NCI-H82 treated with DMSO at 0.1 percent for 48 hours (cell line): ENCODE measurements at regions not wholly inside any gene's neighbourhood (a gene's known extent, or its start where the extent isn't known, plus 50 kb on each side); places are given as distances from the start of the nearest gene placed in this dataset.
"Not testable (repeated sequence)": the region's sequence is repeated elsewhere in the genome, so short reads cannot be mapped to it uniquely, and the experiment has no call there.

Source experiments
- DNase-seq: peaks from one replicate; lab custom pipeline; 2025; ENCODE audit not compliant: unreplicated experiment; lab: John Stamatoyannopoulos, UW

GRCh38 chr21:35197992-35198431, 148.9 kb upstream of the RUNX1 start:
- DNase-seq: no peak

GRCh38 chr21:35197191-35197590, 148.1 kb upstream of the RUNX1 start:
- DNase-seq: no peak

GRCh38 chr21:35196128-35196527, 147.0 kb upstream of the RUNX1 start:
- DNase-seq: no peak

GRCh38 chr21:35195232-35195631, 146.1 kb upstream of the RUNX1 start:
- no peak for DNase-seq

GRCh38 chr21:35191754-35192153, 142.7 kb upstream of the RUNX1 start:
- DNase-seq: no peak

- DNase-seq: no peak
Measured at GRCh38 chr21:35191128-35191527, 142.0 kb upstream of the RUNX1 start.

GRCh38 chr21:35190201-35190701, 141.1 kb upstream of the RUNX1 start:
- no peak for DNase-seq

GRCh38 chr21:35189077-35189863, 140.2 kb upstream of the RUNX1 start:
- no peak for DNase-seq

- DNase-seq: not testable (repeated sequence)
Measured at GRCh38 chr21:35183389-35183788, 134.3 kb upstream of the RUNX1 start.

- DNase-seq: no peak
Measured at GRCh38 chr21:35179990-35180540, 131.0 kb upstream of the RUNX1 start.

GRCh38 chr21:35178827-35179226, 129.7 kb upstream of the RUNX1 start:
- DNase-seq: no peak

- DNase-seq: no peak
Measured at GRCh38 chr21:35178098-35178497, 129.0 kb upstream of the RUNX1 start.

- DNase-seq: no peak
Measured at GRCh38 chr21:35172231-35172630, 123.1 kb upstream of the RUNX1 start.

- DNase-seq: no peak
Measured at GRCh38 chr21:35171385-35171784, 122.3 kb upstream of the RUNX1 start.

GRCh38 chr21:35170818-35171217, 121.7 kb upstream of the RUNX1 start:
- DNase-seq: no peak

GRCh38 chr21:35170244-35170643, 121.1 kb upstream of the RUNX1 start:
- no peak for DNase-seq

- no peak for DNase-seq
Measured at GRCh38 chr21:35169574-35169973, 120.5 kb upstream of the RUNX1 start.

- no peak for DNase-seq
Measured at GRCh38 chr21:35168735-35169134, 119.6 kb upstream of the RUNX1 start.

- no peak for DNase-seq
Measured at GRCh38 chr21:35164971-35165483, 115.9 kb upstream of the RUNX1 start.

- no peak for DNase-seq
Measured at GRCh38 chr21:35164380-35164779, 115.3 kb upstream of the RUNX1 start.

GRCh38 chr21:35163411-35163810, 114.3 kb upstream of the RUNX1 start:
- DNase-seq: no peak

- no peak for DNase-seq
Measured at GRCh38 chr21:35162831-35163230, 113.7 kb upstream of the RUNX1 start.
